ENCODE measurements at regions not wholly inside any gene's neighbourhood (a gene's known extent, or its start where the extent isn't known, plus 50 kb on each side); places are given as distances from the start of the nearest gene placed in this dataset.

DNA sequence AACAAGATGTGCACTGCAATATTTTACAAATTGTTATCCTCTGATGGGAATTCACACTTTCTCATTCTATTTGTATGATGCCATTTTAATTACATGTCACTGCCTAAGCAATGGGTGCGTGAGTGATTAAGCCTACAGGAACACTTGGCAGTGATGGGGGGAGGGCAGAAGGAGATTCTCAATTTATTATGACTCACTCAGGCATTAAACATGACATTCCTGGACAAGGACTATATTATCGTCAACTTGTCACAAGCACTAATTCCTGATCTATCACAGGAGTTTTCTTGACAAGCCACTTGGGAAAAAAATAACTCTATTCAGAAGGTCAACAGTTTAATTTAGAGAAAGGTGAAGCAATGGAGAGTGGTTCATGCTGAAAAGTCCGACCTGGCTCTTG is 556.8 kb downstream of the NSUN3 start:
- BruUV-seq (replicated peaks), result no TSS peak
- RAD21 ChIA-PET (ENCODE audit: low non-redundant PET in 1 of 2, low total read pairs in 2 of 2, uncharacterized antibody in 2 of 2, unreplicated experiment in 2 of 2), result no interaction called here
- Histone ChIP-seq H4K20me1 (ENCODE audit: insufficient read depth) (no peaks in the 10 kb centered on the region), H3K4me3 (replicated peaks in 1 of 2; ENCODE audit: low read depth in 1 of 2, low read length in 2 of 2) (no peak overlapping the region), H3K9ac (ENCODE audit: low read length) (no peak overlapping the region), H3K9me3 (ENCODE audit: control insufficient read depth in 1 of 2, insufficient read depth in 1 of 2, low read depth in 1 of 2, low read length in 2 of 2) (peaks cover 0 to 27% of the 10 kb centered on the region in 2 experiments; a peak in 2 of 4 replicates), H3K4me1 (ENCODE audit: control insufficient read depth in 1 of 2, insufficient read depth in 2 of 2, low read length in 2 of 2) (no peaks in the 10 kb centered on the region), H3K9me2 (ENCODE audit: insufficient read depth) (no peaks in the 10 kb centered on the region), H3K27me3 (ENCODE audit: insufficient read depth, low read length) (no peaks in the 10 kb centered on the region), H3K79me2 (ENCODE audit: insufficient read depth, low read length) (no peaks in the 10 kb centered on the region), H3K4me2 (ENCODE audit: low read length) (no peak overlapping the region), H3K36me3 (ENCODE audit: control insufficient read depth in 1 of 2, insufficient read depth in 2 of 2, low read length in 2 of 2) (no peaks in the 10 kb centered on the region), H3K27ac (ENCODE audit: low read depth, low read length) (no peak overlapping the region), H2AFZ (ENCODE audit: low read depth, low read length, poor library complexity, severe bottlenecking) (no peak overlapping the region)
- ATAC-seq (no peak), DNase-seq (ENCODE audit: low read depth, low spot score) (no peak)
- POLR2A ChIA-PET, result no interaction called here
- CTCF ChIA-PET, result no interaction called here
- TF ChIP-seq EZH2 (IDR thresholded peaks at IDR 0.05) (no peak), ZFX (IDR thresholded peaks at IDR 0.05) (no peak), YY1 (IDR thresholded peaks at IDR 0.05; ENCODE audit: extremely low read depth, insufficient replicate concordance, low read depth, low read length) (no peak), SIN3A (IDR thresholded peaks at IDR 0.05; ENCODE audit: low read depth) (no peak), SRF (IDR thresholded peaks at IDR 0.05; ENCODE audit: low read depth) (no peak), ELF1 (IDR thresholded peaks at IDR 0.05; ENCODE audit: borderline replicate concordance, low read depth) (no peak), RAD21 (IDR thresholded peaks at IDR 0.05; ENCODE audit: low read depth) (no peak), SP1 (IDR thresholded peaks at IDR 0.05; ENCODE audit: low read depth) (no peak), POLR2A (IDR thresholded peaks at IDR 0.05; ENCODE audit: borderline replicate concordance, extremely low read depth, insufficient read depth, insufficient read length) (no peak), CBX3 (IDR thresholded peaks at IDR 0.05; ENCODE audit: low read depth) (no peak), FOSL1 (IDR thresholded peaks at IDR 0.05; ENCODE audit: low read depth) (no peak), CEBPB (IDR thresholded peaks at IDR 0.05; ENCODE audit: low read depth) (no peak)
- TF ChIP-seq, protein P1, sequence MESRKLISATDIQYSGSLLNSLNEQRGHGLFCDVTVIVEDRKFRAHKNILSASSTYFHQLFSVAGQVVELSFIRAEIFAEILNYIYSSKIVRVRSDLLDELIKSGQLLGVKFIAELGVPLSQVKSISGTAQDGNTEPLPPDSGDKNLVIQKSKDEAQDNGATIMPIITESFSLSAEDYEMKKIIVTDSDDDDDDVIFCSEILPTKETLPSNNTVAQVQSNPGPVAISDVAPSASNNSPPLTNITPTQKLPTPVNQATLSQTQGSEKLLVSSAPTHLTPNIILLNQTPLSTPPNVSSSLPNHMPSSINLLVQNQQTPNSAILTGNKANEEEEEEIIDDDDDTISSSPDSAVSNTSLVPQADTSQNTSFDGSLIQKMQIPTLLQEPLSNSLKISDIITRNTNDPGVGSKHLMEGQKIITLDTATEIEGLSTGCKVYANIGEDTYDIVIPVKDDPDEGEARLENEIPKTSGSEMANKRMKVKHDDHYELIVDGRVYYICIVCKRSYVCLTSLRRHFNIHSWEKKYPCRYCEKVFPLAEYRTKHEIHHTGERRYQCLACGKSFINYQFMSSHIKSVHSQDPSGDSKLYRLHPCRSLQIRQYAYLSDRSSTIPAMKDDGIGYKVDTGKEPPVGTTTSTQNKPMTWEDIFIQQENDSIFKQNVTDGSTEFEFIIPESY (IDR thresholded peaks at IDR 0.05; ENCODE audit: extremely low read depth, insufficient replicate concordance, low read length), result no peak
- TF ChIP-seq, protein P2, sequence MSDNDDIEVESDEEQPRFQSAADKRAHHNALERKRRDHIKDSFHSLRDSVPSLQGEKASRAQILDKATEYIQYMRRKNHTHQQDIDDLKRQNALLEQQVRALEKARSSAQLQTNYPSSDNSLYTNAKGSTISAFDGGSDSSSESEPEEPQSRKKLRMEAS (IDR thresholded peaks at IDR 0.05), result no peak
- TF ChIP-seq, protein P3, sequence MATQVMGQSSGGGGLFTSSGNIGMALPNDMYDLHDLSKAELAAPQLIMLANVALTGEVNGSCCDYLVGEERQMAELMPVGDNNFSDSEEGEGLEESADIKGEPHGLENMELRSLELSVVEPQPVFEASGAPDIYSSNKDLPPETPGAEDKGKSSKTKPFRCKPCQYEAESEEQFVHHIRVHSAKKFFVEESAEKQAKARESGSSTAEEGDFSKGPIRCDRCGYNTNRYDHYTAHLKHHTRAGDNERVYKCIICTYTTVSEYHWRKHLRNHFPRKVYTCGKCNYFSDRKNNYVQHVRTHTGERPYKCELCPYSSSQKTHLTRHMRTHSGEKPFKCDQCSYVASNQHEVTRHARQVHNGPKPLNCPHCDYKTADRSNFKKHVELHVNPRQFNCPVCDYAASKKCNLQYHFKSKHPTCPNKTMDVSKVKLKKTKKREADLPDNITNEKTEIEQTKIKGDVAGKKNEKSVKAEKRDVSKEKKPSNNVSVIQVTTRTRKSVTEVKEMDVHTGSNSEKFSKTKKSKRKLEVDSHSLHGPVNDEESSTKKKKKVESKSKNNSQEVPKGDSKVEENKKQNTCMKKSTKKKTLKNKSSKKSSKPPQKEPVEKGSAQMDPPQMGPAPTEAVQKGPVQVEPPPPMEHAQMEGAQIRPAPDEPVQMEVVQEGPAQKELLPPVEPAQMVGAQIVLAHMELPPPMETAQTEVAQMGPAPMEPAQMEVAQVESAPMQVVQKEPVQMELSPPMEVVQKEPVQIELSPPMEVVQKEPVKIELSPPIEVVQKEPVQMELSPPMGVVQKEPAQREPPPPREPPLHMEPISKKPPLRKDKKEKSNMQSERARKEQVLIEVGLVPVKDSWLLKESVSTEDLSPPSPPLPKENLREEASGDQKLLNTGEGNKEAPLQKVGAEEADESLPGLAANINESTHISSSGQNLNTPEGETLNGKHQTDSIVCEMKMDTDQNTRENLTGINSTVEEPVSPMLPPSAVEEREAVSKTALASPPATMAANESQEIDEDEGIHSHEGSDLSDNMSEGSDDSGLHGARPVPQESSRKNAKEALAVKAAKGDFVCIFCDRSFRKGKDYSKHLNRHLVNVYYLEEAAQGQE (IDR thresholded peaks at IDR 0.05; ENCODE audit: low read depth), result no peak
- intact Hi-C loops (cut with micrococcal nuclease), result no loop called here
